ENCODE measurements at regions not wholly inside any gene's neighbourhood (a gene's known extent, or its start where the extent isn't known, plus 50 kb on each side); places are given as distances from the start of the nearest gene placed in this dataset.
"Not testable (repeated sequence)": the region's sequence is repeated elsewhere in the genome, so short reads cannot be mapped to it uniquely, and the experiment has no call there.

GRCh38 chr6:167470101-167470835 lies 145.4 kb downstream of the TTLL2 start:
- no peak for DNase-seq (ENCODE audit: low spot score)

GRCh38 chr6:167470836-167471547 lies 146.1 kb downstream of the TTLL2 start:
- DNase-seq (ENCODE audit: low spot score) = no peak

- DNase-seq (ENCODE audit: low spot score) = no peak
Observed at GRCh38 chr6:167471548-167471930, 146.7 kb downstream of the TTLL2 start.

- DNase-seq (ENCODE audit: low spot score) = no peak
Observed at GRCh38 chr6:167472148-167472547, 147.3 kb downstream of the TTLL2 start.

GRCh38 chr6:167472880-167473279 lies 148.0 kb downstream of the TTLL2 start:
- DNase-seq (ENCODE audit: low spot score) = no peak

DNA sequence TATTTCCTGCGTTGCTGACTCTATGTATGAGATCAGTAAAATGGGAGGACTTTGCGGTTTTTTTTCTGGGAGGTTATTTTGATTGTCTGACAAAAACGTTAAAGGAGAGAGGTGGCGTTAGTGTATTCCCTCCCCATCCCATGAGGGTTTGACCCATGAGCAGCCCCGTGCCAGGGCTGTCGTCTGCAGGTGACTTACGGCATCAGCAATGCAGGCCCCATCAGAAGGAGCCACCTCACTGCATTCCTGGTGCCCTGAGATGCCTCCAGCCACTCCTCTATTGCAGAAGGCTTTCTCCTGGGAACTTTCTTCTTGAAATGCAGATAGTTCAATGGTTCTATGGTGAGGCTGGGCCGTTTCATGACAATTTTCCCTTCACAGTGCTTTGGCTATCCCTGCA lies 149.3 kb downstream of the TTLL2 start:
- DNase-seq (ENCODE audit: low spot score) = no peak

DNA sequence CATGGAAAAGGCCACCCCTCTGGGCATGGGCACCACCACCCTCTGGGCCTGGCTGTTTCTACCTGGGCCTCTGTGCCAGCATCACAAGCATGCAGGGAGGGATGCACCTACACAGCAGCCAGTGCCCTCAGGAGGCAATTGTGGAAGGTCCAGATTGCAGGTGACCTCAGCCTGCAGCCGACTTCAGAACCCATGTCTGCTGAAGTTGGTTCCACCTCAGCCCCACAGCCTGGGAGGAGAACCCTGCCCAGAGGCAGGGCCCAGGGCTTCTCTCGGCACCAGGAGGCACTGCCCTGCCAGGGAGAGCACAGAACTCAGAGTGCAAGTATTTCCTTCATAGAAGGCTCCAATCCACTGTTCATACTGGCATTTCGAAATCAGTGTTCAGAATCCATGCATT lies 149.8 kb downstream of the TTLL2 start:
- no peak for DNase-seq (ENCODE audit: low spot score)

- DNase-seq (ENCODE audit: low spot score) = no peak
Observed at GRCh38 chr6:167475947-167476346, 151.1 kb downstream of the TTLL2 start.

DNA sequence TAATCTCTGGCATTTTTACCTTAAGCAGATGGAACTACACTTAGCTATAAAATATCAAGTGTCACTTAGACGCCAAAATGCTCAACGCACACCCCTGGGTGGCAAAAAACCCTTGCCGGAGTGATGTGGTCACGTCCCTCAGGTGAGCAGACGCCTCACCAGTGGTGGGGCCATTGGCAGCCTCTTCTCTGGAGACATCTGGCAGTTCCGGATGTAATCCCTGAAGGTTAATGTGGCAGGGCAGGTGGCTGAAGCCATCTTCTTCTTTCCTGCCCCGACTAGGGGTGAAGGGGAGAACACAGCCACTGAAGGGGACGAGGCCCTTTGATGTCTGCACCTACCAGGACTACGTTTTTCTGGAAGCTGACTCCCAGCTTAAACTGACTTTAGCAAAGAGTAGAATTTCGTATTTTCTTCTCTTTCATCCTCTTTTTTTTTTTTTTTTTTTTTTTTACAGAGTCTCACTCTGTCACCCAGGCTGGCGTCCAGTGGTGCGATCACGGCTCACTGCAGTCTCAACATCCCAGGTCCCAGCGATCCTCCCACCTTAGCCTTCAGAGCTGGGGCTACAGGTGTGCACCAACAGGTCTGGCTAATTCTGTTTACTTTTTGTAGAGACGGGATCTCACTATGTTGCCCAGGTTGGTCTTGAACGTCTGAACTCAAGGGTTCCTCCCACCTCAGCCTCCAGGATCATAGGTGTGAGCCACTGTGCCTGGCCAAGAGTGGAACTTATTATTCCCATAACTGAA lies 152.1 kb downstream of the TTLL2 start:
- no peak for DNase-seq (ENCODE audit: low spot score)

DNA sequence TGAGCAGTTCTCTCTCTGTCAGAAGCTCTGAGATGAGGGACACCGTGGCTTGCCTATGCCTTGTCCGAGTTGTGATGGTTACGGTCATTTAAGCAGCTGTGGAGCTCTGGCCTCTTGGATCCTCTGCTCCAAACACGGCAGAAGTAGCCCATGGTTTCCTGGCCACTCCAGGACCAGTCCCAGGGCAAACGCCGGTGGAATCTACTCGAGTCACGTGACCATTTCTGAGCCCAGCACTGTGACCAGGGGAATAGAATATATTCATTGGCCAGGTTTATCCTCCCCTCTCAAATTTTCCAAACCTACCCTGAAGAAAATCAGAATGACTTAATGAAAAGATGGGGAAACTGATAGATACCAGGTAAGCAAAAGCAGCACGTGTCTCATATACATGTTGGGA lies 152.8 kb downstream of the TTLL2 start:
- DNase-seq (ENCODE audit: low spot score) = no peak

DNA sequence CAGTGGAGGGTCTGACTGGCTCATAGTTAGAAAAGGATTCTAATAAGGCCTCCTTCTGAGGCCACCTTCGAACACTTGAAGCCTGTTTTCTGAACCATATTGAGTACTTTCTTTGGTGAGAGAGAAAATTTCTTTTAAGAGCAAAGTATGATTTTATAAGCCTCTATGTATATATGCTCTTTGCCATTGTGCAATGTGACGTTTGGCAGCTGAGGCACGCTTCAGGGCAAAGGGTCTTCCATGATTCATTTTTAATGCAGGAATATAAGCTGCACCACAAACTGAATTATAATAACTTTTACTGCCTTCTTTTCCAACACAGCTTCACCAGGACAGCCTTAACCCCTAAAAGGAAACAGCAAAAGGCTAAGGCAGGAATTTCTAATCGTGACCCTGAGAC lies 154.4 kb downstream of the TTLL2 start:
- no peak for DNase-seq (ENCODE audit: low spot score)

DNA sequence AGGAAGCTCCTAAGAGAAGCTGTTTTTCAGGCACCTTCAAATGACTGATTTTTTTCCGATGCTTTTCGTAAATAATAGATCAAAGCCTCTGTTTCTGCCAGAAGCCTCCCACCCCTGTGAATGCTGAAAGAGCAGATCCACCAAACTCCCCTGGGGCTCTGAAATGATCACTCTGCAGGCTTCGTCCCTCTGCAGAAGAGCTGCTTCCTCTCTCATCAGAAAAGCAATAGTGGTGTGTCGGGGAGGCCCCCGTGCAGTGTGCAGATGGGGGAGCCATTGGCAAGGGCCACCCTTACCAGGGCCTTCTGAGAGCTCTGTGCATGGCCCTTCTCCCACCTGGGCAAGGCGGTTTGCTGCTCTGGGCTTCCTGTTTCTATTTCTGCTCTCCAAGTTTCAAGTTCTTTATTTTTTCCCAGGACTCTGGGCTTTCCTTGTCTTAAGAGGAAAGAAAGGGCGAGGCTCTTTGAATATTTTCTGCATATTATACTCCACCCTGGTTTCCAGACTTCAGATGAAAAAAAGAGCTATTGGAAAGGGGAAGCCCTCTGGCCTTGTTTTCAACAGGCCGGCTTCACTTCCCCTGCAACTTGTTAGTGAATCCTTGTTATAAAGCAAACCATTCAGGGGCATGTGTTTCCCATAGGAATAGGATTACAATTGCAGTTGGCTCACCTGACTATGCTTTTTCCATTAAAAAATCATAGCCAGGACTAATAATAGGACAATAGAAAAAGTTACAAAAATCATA lies 155.2 kb downstream of the TTLL2 start:
- no peak for DNase-seq (ENCODE audit: low spot score)

DNA sequence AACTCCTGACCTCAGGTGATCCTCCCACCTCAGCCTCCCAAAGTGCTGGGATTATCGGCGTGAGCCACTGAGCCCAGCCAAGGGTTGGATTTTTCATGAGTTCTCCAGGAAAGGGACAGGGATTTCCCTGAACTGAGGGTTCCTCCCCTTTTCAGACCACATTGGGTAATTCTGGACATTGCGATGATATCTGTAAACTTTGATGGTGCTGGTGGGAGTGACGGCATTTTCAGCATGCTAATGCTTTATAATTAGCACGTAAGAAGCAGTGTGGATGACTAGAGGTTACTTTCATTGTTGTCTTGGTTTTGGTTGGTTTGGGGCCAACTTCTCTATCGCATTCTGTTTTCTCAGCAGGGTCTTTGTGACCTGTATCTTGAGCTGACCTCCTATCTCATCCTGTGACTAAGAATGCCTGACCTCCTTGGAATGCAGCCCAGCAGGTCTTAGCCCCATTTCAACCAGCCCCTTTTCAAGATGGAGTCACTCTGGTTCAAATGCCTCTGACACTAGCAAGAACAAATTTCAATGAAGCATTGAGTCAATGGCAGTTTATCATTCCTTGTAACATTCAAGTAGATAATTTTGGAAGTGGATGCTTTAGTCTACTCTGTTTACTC lies 156.5 kb downstream of the TTLL2 start:
- DNase-seq (ENCODE audit: low spot score) = no peak

DNA sequence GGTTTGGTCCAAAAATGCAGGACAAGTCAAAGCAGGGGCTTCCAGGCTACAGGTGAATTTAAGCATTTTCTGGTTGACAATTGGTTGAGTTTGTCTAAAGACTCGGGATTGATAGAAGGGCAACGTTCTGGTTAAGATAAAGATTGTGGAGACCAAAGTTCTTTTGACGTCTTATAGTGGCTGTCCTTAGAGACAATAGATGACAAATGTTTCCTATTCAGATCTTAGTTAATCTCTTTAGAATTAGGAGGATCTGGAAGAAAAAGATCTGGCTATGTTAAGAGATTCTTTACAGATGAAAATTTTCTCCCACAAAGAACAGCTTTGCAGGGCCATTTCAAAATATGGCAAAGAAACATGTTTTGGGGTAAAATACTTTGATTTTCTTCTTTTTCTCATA lies 157.9 kb downstream of the TTLL2 start:
- not testable (repeated sequence) for DNase-seq (ENCODE audit: low spot score)

DNA sequence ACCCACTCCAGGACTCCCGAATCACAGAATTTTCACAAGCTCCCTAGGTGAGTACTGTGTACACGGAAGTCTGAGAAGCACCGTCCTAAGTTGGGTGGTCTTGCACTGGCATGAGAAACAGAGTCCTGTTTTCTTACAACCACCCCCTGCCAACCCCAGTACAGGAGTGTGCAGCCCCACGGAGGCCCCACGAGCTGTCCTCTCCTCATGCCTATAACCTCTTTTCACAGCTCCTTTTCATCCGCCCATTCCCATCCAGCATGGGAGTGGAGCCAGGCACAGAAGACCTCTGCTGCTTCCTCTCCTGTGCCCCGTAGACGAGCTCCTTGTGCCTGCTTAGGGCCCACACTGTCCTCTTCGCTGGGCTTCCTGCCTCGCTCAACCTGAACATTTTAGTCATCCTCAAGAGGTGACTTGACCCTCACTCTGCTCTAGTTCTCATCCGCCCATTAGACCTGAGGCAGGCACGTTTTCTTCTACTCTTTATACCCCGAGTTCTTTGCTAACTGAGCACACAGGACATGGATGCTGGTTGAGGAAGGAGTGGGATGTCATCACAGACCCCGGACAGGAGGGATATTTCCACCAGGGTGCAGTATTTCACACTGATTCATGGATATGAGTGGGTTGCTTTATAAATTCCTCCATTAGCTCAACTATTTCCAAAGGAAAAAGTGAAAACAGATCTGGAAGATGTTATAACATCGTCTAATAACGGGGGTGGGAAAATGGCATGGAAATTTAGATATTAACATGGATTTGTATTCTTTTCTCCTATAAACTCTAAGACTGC lies 160.5 kb downstream of the TTLL2 start:
- no peak for DNase-seq (ENCODE audit: low spot score)

GRCh38 chr6:167487749-167488664 lies 163.1 kb downstream of the TTLL2 start:
- DNase-seq (ENCODE audit: low spot score) = no peak

GRCh38 chr6:167491438-167492099 lies 166.7 kb downstream of the TTLL2 start:
- no peak for DNase-seq (ENCODE audit: low spot score)

GRCh38 chr6:167492100-167492449 lies 167.2 kb downstream of the TTLL2 start:
- DNase-seq (ENCODE audit: low spot score) = no peak

DNA sequence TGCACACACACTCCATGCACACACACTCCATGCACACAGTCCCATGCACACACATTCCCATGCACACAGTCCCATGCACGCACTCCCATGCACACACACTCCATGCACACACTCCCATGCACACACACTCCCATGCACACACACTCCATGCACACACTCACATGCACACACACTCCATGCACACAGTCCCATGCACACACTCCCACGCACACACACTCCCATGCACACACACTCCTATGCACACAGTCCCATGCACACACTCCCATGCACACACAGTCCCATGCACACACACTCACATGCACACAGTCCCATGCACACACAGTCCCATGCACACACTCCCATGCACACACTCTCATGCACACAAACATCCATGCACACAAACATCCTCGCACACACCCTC lies 168.4 kb downstream of the TTLL2 start:
- DNase-seq (ENCODE audit: low spot score) = no peak
